A673 (cell line): ENCODE measurements at regions not wholly inside any gene's neighbourhood (a gene's known extent, or its start where the extent isn't known, plus 50 kb on each side); places are given as distances from the start of the nearest gene placed in this dataset.

ENCODE experiments used
- CTCF ChIP-seq: fragments of 300-800, 200-600 bp; sonication (generic); conservative IDR thresholded peaks from 2 replicates; pipeline ENCODE4 v1.5.1; 2017; ENCODE audit warnings: low read depth, mild to moderate bottlenecking, antibody characterized with exemption, low read length, moderate library complexity, mixed read lengths
- EZH2 ChIP-seq: fragments of 200-600 bp; sonication (generic); IDR thresholded peaks from 2 replicates; pipeline ENCODE4 v1.6.1; 2017; ENCODE audit warnings: borderline replicate concordance, low read depth, mild to moderate bottlenecking, mixed read lengths, antibody characterized with exemption, low read length; ENCODE audit not compliant: poor library complexity, severe bottlenecking

GRCh38 chr11:37115963-37116362, 517.9 kb upstream of the RAG2 start:
- TF ChIP-seq CTCF: no peak
- no peak for TF ChIP-seq EZH2
